DOHH2 (cell line): ENCODE measurements at regions not wholly inside any gene's neighbourhood (a gene's known extent, or its start where the extent isn't known, plus 50 kb on each side); places are given as distances from the start of the nearest gene placed in this dataset.

Source experiments
- CTCF ChIP-seq: fragments of 200-600 bp; sonication (generic); IDR thresholded peaks from one replicate; pipeline ENCODE4 v1.5.1; 2014; ENCODE audit warnings: antibody characterized with exemption, mild to moderate bottlenecking, low read depth, low read length; ENCODE audit not compliant: poor library complexity, severe bottlenecking
- EZH2phosphoT487 ChIP-seq: fragments of 200-600 bp; sonication (generic); IDR thresholded peaks from 2 replicates; pipeline ENCODE4 v1.6.1; 2017; ENCODE audit warnings: borderline replicate concordance, mild to moderate bottlenecking, antibody characterized with exemption, low read length, moderate library complexity, mixed read lengths

- no peak for TF ChIP-seq CTCF
- no peak for TF ChIP-seq EZH2phosphoT487
These were observed 376.2 kb downstream of the ZNF521 start for GRCh38 chr18:24975496-24976372.
